Vagina (tissue), 2 donors: ENCODE measurements at regions not wholly inside any gene's neighbourhood (a gene's known extent, or its start where the extent isn't known, plus 50 kb on each side); places are given as distances from the start of the nearest gene placed in this dataset.
"Not testable (repeated sequence)": the region's sequence is repeated elsewhere in the genome, so short reads cannot be mapped to it uniquely, and the experiment has no call there.

ENCODE experiments used
- POLR2A ChIP-seq, 2 donors: fragments of 450-650 bp; IDR thresholded peaks; one replicate each; pipeline ENCODE4 v1.6.1; 2017; ENCODE audit warnings: antibody characterized with exemption in 2 of 2, mild to moderate bottlenecking in 2 of 2, moderate library complexity in 2 of 2
- POLR2AphosphoS5 ChIP-seq, 2 donors: sonication (generic); formaldehyde crosslinking; IDR thresholded peaks; one replicate each; pipeline ENCODE4 v1.9.0; 2017; ENCODE audit warnings: antibody characterized with exemption in 2 of 2, mild to moderate bottlenecking in 2 of 2, low read depth in 1 of 2; ENCODE audit not compliant: insufficient read depth in 1 of 2
- TF ChIP-seq, protein P1 (sequence below), 3 experiments: fragments of 450-650 bp in 2 of 3; fragments of 200-600 bp in 1 of 3; sonication (generic) in 1 of 3; IDR thresholded peaks; one replicate each; pipeline ENCODE4 v1.5.1; 2017 to 2019; ENCODE audit warnings: antibody characterized with exemption in 3 of 3, mild to moderate bottlenecking in 2 of 3, moderate library complexity in 2 of 3

DNA sequence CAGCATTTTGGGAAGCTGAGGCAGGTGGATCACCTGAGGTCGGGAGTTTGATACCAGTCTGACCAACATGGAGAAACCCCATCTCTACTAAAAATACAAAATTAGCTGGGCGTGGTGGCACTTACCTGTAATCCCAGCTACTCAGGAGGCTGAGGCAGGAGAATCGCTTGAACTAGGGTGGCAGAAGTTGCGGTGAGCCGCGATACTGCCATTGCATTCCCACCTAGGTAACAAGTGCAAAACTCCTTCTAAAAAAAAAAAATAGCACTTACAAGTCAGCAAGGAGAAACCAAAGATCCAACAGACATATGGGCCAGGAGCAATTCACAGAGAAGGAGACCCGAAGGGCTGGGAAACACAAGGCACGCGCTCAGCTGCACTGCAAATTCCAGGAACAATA, 3951.3 kb upstream of the OR11H1 start:
- TF ChIP-seq POLR2AphosphoS5 (IDR thresholded peaks at IDR 0.05; ENCODE audit: insufficient read depth in 1 of 2, low read depth in 1 of 2); POLR2A (IDR thresholded peaks at IDR 0.05): not testable (repeated sequence)
- TF ChIP-seq, protein P1, sequence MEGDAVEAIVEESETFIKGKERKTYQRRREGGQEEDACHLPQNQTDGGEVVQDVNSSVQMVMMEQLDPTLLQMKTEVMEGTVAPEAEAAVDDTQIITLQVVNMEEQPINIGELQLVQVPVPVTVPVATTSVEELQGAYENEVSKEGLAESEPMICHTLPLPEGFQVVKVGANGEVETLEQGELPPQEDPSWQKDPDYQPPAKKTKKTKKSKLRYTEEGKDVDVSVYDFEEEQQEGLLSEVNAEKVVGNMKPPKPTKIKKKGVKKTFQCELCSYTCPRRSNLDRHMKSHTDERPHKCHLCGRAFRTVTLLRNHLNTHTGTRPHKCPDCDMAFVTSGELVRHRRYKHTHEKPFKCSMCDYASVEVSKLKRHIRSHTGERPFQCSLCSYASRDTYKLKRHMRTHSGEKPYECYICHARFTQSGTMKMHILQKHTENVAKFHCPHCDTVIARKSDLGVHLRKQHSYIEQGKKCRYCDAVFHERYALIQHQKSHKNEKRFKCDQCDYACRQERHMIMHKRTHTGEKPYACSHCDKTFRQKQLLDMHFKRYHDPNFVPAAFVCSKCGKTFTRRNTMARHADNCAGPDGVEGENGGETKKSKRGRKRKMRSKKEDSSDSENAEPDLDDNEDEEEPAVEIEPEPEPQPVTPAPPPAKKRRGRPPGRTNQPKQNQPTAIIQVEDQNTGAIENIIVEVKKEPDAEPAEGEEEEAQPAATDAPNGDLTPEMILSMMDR (IDR thresholded peaks at IDR 0.05): not testable (repeated sequence)
